H9 (cell line): ENCODE measurements at regions not wholly inside any gene's neighbourhood (a gene's known extent, or its start where the extent isn't known, plus 50 kb on each side); places are given as distances from the start of the nearest gene placed in this dataset.

Experiments
- DNase-seq: peaks from one replicate; pipeline ENCODE4 v3.0.0-alpha.2; 2017
- H2AFZ ChIP-seq: one replicate; pipeline ENCODE4 v1.6.1; 2013; ENCODE audit warnings: mild to moderate bottlenecking, low read length, control low read depth, moderate library complexity
- H2AK5ac ChIP-seq: 2 replicates; pipeline ENCODE4 v1.6.1; 2013; ENCODE audit warnings: low read length, control low read depth, mixed read lengths; ENCODE audit not compliant: insufficient read length
- H2BK120ac ChIP-seq: one replicate; pipeline ENCODE4 v1.6.1; 2013; ENCODE audit warnings: low read depth, mild to moderate bottlenecking, low read length, control low read depth, inconsistent platforms; ENCODE audit not compliant: poor library complexity, severe bottlenecking
- H2BK12ac ChIP-seq: 2 replicates; pipeline ENCODE4 v1.6.1; 2013; ENCODE audit warnings: low read length, control low read depth, mixed read lengths, low read depth; ENCODE audit not compliant: insufficient read length
- H2BK15ac ChIP-seq: 2 replicates; pipeline ENCODE4 v1.6.1; 2013; ENCODE audit warnings: low read depth, low read length, control low read depth
- H2BK20ac ChIP-seq: one replicate; pipeline ENCODE4 v1.6.1; 2013; ENCODE audit warnings: low read depth, mild to moderate bottlenecking, low read length, control low read depth, inconsistent platforms; ENCODE audit not compliant: poor library complexity, severe bottlenecking
- H2BK5ac ChIP-seq: 2 replicates; pipeline ENCODE4 v1.6.1; 2013; ENCODE audit warnings: low read length, control low read depth, mixed read lengths; ENCODE audit not compliant: insufficient read length
- H3K14ac ChIP-seq: 2 replicates; pipeline ENCODE4 v1.6.1; 2013; ENCODE audit warnings: low read length, control low read depth; ENCODE audit not compliant: insufficient read depth
- H3K18ac ChIP-seq: 2 replicates; pipeline ENCODE4 v1.6.1; 2013; ENCODE audit warnings: low read depth, mild to moderate bottlenecking, mixed read lengths, low read length, control low read depth; ENCODE audit not compliant: insufficient read length
- H3K23ac ChIP-seq: 2 replicates; pipeline ENCODE4 v1.6.1; 2013; ENCODE audit warnings: low read length, control low read depth, mixed read lengths, low read depth; ENCODE audit not compliant: insufficient read length
- H3K23me2 ChIP-seq: 2 replicates; pipeline ENCODE4 v1.6.1; 2013; ENCODE audit warnings: low read depth, mild to moderate bottlenecking, mixed read lengths, low read length, control low read depth; ENCODE audit not compliant: insufficient read length, poor library complexity, severe bottlenecking
- H3K27ac ChIP-seq: 2 replicates; pipeline ENCODE4 v1.5.1; 2013; ENCODE audit warnings: low read length, control low read depth, mixed read lengths, low read depth; ENCODE audit not compliant: insufficient read length
- H3K27me3 ChIP-seq: 2 replicates; pipeline ENCODE4 v1.6.1; 2013; ENCODE audit warnings: low read length, control low read depth, inconsistent platforms; ENCODE audit not compliant: insufficient read depth
- H3K4ac ChIP-seq: 2 replicates; pipeline ENCODE4 v1.6.1; 2013; ENCODE audit warnings: low read depth, mild to moderate bottlenecking, control low read depth, inconsistent platforms, low read length, moderate library complexity
- H3K4me1 ChIP-seq: 2 replicates; pipeline ENCODE4 v1.6.1; 2013; ENCODE audit warnings: low read length, control low read depth, inconsistent platforms; ENCODE audit not compliant: insufficient read depth
- H3K4me2 ChIP-seq: 2 replicates; pipeline ENCODE4 v1.6.1; 2013; ENCODE audit warnings: low read length, control low read depth, mixed read lengths; ENCODE audit not compliant: insufficient read length, insufficient read depth
- H3K56ac ChIP-seq: 2 replicates; pipeline ENCODE4 v1.6.1; 2013; ENCODE audit warnings: low read depth, mild to moderate bottlenecking, mixed read lengths, low read length, control low read depth; ENCODE audit not compliant: insufficient read length
- H3K79me1 ChIP-seq: 2 replicates; pipeline ENCODE4 v1.6.1; 2013; ENCODE audit warnings: low read depth, mild to moderate bottlenecking, moderate library complexity, low read length, control low read depth, inconsistent platforms; ENCODE audit not compliant: insufficient read depth, poor library complexity, severe bottlenecking
- H3K79me2 ChIP-seq: 2 replicates; pipeline ENCODE4 v1.6.1; 2013; ENCODE audit warnings: low read length, control low read depth, inconsistent platforms; ENCODE audit not compliant: insufficient read depth
- H3K9ac ChIP-seq: 2 replicates; pipeline ENCODE4 v1.6.1; 2013; ENCODE audit warnings: low read length, control low read depth, mixed read lengths; ENCODE audit not compliant: insufficient read length; ENCODE audit errors: extremely low read depth
- H3K9me3 ChIP-seq: one replicate; pipeline ENCODE4 v1.6.1; 2013; ENCODE audit warnings: low read depth, low read length, inconsistent platforms; ENCODE audit not compliant: control insufficient read depth
- H3T11ph ChIP-seq: one replicate; pipeline ENCODE4 v1.6.1; 2013; ENCODE audit warnings: mild to moderate bottlenecking, low read length, control low read depth, inconsistent platforms
- H4K20me1 ChIP-seq: one replicate; pipeline ENCODE4 v1.6.1; 2013; ENCODE audit not compliant: control insufficient read depth, insufficient read length, insufficient read depth
- H4K5ac ChIP-seq: 2 replicates; pipeline ENCODE4 v1.6.1; 2013; ENCODE audit warnings: low read depth, mild to moderate bottlenecking, mixed read lengths, low read length, control low read depth; ENCODE audit not compliant: insufficient read length
- H4K8ac ChIP-seq: replicated peaks from 2 replicates; pipeline ENCODE4 v1.6.1; 2013; ENCODE audit warnings: low read length, control low read depth, mixed read lengths, low read depth; ENCODE audit not compliant: insufficient read length
- H4K91ac ChIP-seq: 2 replicates; pipeline ENCODE4 v1.6.1; 2013; ENCODE audit warnings: low read depth, mild to moderate bottlenecking, moderate library complexity, mixed read lengths, low read length, control low read depth; ENCODE audit not compliant: insufficient read length
- H3K27ac Mint-ChIP-seq, 3 experiments: 2 replicates in 2 of 3; 3 replicates in 1 of 3; pipeline ENCODE4 v1.8.0; 2020 to 2021; ENCODE audit warnings: mixed read lengths in 3 of 3, mild to moderate bottlenecking in 1 of 3, moderate library complexity in 1 of 3
- H3K27me3 Mint-ChIP-seq: 2 replicates; pipeline ENCODE4 v1.8.0; 2021; ENCODE audit warnings: low read depth, mild to moderate bottlenecking, moderate library complexity, mixed read lengths
- H3K36me3 Mint-ChIP-seq, 3 experiments: 2 replicates in 2 of 3; 3 replicates in 1 of 3; pipeline ENCODE4 v1.8.0; 2020 to 2021; ENCODE audit warnings: low read depth in 3 of 3, mixed read lengths in 3 of 3; ENCODE audit not compliant: insufficient read depth in 1 of 3
- H3K4me1 Mint-ChIP-seq, 2 experiments: 2 replicates each; pipeline ENCODE4 v1.8.0; 2020; ENCODE audit warnings: mixed read lengths in 2 of 2
- H3K4me3 Mint-ChIP-seq, 2 experiments: 2 replicates in 1 of 2; 3 replicates in 1 of 2; pipeline ENCODE4 v1.8.0; 2020 to 2021; ENCODE audit warnings: mild to moderate bottlenecking in 2 of 2, mixed read lengths in 2 of 2, moderate library complexity in 1 of 2
- H3K9me3 Mint-ChIP-seq, 2 experiments: 2 replicates in 1 of 2; 3 replicates in 1 of 2; pipeline ENCODE4 v1.8.0; 2020; ENCODE audit warnings: mild to moderate bottlenecking in 2 of 2, mixed read lengths in 2 of 2, moderate library complexity in 1 of 2
- WGBS: extraction: QIAGEN DNeasy Blood & Tissue Kit; methylation state at CpG from one replicate; pipeline ENCODE4 v1.1.7; 2013; ENCODE audit warnings: missing lambda C conversion rate, low lambda C conversion rate, mixed read lengths; ENCODE audit not compliant: insufficient read length; ENCODE audit errors: extremely low coverage; 5-methylcytosine and 5-hydroxymethylcytosine counted together
- TF ChIP-seq, protein P1 (sequence below): fragments of 200-600 bp; sonication (generic); conservative IDR thresholded peaks from 3 replicates; pipeline ENCODE4 v1.8.0; 2021; ENCODE audit warnings: antibody characterized with exemption, mild to moderate bottlenecking

DNA sequence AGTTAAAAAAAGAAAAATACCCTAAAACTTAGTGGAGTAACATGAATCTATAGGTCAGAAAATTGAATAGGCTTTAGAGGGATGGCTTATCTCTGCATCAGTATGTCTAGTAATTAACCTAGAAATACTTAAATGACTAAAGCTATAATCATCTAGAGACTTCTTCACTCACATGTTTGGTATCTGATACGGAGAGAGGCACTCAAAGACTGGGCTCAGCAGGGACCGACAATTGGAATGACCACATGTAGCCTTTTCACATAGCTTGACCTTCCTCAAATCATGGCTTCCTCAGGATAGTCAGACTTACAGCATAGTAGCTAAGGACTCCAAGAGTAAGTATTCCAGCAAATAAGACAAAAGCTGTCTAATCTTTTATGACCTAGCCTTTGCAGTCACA is 105.3 kb upstream of the RORB start:
- no peak overlapping the region for H3K9ac ChIP-seq
- H3K56ac ChIP-seq = no peak overlapping the region
- no peak overlapping the region for H3K4me2 ChIP-seq
- H3K18ac ChIP-seq = no peak overlapping the region
- Mint-ChIP-seq H3K27ac (no peak overlapping the region; a peak in 1 of 7 replicates), H3K27me3 (no peaks in the 10 kb centered on the region; the same call in 1 of the 2 replicates), H3K9me3 (no peaks in the 10 kb centered on the region; a peak in 1 of 5 replicates), H3K4me3 (no peak overlapping the region), H3K36me3 (no peaks in the 10 kb centered on the region), H3K4me1 (no peaks in the 10 kb centered on the region)
- H2BK20ac ChIP-seq = no peak overlapping the region
- H3K27ac ChIP-seq = no peak overlapping the region
- no peak overlapping the region for H4K5ac ChIP-seq
- TF ChIP-seq, protein P1, sequence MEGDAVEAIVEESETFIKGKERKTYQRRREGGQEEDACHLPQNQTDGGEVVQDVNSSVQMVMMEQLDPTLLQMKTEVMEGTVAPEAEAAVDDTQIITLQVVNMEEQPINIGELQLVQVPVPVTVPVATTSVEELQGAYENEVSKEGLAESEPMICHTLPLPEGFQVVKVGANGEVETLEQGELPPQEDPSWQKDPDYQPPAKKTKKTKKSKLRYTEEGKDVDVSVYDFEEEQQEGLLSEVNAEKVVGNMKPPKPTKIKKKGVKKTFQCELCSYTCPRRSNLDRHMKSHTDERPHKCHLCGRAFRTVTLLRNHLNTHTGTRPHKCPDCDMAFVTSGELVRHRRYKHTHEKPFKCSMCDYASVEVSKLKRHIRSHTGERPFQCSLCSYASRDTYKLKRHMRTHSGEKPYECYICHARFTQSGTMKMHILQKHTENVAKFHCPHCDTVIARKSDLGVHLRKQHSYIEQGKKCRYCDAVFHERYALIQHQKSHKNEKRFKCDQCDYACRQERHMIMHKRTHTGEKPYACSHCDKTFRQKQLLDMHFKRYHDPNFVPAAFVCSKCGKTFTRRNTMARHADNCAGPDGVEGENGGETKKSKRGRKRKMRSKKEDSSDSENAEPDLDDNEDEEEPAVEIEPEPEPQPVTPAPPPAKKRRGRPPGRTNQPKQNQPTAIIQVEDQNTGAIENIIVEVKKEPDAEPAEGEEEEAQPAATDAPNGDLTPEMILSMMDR = no peak
- no peaks in the 10 kb centered on the region for H3K79me1 ChIP-seq
- H2BK15ac ChIP-seq = no peak overlapping the region
- no peak overlapping the region for H2AFZ ChIP-seq
- H2BK12ac ChIP-seq = no peak overlapping the region
- H4K91ac ChIP-seq = no peak overlapping the region
- no peak overlapping the region for H3K14ac ChIP-seq
- H2BK5ac ChIP-seq = no peak overlapping the region
- H2BK120ac ChIP-seq = no peak overlapping the region
- H3K27me3 ChIP-seq = no peaks in the 10 kb centered on the region
- no peak overlapping the region for H3K4ac ChIP-seq
- H3T11ph ChIP-seq = no peak overlapping the region
- H3K9me3 ChIP-seq = no peaks in the 10 kb centered on the region
- no peak overlapping the region for H2AK5ac ChIP-seq
- no peak for DNase-seq
- no peaks in the 10 kb centered on the region for H3K23me2 ChIP-seq
- H3K23ac ChIP-seq = no peak overlapping the region
- no peaks in the 10 kb centered on the region for H3K79me2 ChIP-seq
- no peaks in the 10 kb centered on the region for H3K4me1 ChIP-seq
- no peak overlapping the region for H4K8ac ChIP-seq
- H4K20me1 ChIP-seq = no peaks in the 10 kb centered on the region
- WGBS = no CpG with 5 or more reads among the region's 2 CpGs
